HG03045 (cell line): ENCODE measurements at regions not wholly inside any gene's neighbourhood (a gene's known extent, or its start where the extent isn't known, plus 50 kb on each side); places are given as distances from the start of the nearest gene placed in this dataset.
A peak's percentile ranks its signal among the peaks of the same experiment; 100 is the strongest.

Experiments used
- ATAC-seq: cut with Tn5 transposase; IDR thresholded peaks from one replicate; pipeline ENCODE4 v1.9.1; 2021; ENCODE audit warnings: mild to moderate bottlenecking, moderate library complexity; ENCODE audit not compliant: unreplicated experiment

DNA sequence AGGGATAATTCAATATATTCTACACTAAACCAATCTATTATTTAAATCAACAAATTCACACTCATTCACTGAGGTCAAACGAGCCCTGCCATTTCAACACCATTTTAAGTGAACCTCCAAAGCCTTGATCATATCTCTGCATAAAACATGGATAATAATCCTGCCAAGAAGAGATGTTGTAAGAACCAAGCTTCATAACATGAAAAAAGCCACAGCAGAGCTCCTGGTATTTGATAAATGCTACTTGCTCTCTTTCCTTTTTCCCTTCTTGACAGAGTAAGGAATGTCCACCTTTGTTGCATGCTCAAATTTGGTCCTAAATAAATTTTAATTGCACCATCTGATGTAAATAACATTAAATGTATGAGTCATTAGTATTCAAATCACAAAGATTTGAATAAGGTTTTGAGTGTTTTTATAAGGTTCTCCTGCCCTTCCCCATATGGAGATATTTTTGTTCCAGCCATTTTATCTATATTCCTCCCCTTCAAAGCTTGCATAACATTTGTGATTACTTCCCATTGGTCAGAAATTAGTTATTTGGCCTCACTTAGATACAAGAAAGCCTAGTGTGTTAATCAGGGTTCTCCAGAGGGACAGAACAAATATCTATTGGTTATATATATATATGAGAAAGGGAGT is 318.8 kb downstream of the RND3 start:
- no peak for ATAC-seq

DNA sequence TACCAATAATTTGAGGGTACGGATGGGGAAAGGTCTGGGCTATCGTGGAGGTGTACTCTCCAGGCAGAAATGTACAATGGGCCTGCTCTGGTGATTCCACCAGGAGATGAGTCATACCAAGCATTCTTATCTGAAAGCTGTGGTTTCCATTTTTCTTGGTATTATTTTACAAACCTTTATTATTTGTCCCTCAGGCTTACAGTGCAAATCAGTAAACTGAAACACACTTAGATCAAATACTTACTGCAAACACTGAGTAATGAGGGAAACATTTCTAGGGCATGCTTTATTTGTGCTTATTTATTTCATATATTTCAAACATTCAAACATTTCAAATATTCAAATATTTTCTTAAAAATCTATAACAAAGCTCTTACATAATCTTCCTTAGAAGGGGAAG is 319.8 kb downstream of the RND3 start:
- ATAC-seq: peak; percentile 79

DNA sequence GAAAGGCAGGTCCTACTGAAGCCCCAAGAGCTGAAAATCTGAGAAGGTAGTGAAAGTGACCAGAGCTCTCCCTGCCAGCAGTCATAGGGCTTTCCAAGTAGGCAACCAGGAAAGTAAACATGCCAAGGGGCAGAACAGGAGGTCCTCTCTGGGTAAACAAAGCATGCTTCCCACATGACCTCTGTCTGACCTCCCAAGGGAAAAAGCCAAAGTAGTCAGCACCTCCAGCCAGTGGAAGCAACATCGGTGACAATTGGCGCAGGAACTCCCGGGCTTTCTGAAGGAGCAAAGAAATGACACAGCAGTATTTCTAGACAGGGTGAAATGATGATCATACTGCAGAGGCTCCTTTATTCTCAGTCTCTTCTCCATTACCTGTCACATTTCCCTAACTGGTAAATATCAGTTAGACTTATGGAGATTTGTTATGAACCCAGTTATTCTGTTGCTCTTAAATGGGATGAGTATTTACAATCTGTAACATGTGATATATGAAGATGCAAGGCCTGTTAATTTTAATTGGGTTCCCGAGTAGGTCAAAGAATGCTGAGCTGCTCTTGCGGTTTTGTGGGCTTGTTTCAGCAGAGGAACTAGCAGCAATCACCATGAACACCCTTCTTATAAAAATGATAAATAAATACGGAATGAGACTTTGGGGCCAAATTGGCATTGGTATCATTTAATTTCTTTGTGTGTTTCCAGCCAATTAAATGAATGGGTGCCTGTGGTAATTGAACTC is 321.0 kb downstream of the RND3 start:
- ATAC-seq: no peak

DNA sequence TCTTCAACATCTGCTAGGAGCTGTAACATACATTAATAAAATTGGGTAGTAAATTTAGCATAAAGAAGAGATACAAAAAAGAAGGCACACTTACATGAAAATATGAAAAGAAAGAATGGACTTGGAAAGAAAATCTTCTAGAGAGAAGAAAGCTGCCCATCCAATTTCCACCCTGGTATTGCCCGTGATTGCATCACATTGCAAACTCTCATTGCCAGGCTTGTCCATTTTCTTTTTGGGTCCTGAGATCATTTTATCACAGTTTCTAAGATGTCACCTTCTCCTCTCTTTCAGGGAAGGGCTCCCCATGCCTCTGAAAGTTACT is 321.5 kb downstream of the RND3 start:
- no peak for ATAC-seq

DNA sequence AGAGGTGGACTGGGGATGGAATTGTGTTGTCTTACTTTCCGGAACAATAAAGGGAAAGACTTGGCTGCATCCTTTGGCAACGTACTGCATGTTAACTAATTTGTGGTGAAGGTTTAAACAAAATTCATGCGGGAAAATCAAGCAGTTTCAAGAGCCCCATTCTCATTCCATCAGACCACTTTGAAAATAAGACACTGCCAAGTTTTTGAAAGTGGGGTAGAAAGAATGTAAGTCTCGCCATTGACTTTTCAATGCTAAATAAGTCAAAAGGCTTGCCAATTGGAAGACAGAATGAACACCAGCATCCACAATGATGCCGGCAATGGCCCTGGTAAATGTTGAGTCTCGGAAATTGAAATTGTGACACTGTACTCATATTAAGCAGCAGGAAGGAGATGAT is 322.0 kb downstream of the RND3 start:
- no peak for ATAC-seq

DNA sequence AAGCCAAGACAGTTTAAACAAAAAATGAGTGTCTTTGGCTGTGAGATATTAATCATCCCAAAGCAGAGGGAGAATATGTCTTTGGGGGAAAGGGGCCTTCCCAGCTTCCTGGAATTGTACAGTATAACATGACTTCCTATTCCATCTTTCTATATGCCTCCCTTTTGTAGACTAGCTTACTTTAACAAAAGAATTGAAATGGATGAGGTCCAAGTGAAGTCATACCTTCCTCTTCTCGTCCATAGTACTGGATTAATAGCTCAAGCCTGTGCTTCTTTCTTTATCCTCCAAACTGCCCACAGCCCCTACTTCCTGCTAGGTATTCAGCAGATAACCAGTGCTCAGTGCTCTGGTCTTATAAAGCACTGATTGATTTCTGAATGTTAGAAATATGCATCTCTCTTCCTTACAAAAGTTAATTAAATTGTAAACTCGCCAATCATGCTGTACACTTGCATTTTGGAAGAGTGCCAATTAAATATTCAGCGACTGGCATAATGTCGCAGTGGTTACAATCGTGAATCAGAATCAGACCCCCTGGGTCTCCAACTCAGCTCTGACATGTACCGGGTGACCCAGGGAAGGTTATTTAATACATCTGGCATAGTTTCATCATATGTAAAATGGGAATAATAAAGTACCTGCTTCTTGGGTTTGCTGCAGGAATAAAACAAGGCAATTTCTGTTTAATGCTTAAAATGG is 325.1 kb downstream of the RND3 start:
- ATAC-seq: no peak

DNA sequence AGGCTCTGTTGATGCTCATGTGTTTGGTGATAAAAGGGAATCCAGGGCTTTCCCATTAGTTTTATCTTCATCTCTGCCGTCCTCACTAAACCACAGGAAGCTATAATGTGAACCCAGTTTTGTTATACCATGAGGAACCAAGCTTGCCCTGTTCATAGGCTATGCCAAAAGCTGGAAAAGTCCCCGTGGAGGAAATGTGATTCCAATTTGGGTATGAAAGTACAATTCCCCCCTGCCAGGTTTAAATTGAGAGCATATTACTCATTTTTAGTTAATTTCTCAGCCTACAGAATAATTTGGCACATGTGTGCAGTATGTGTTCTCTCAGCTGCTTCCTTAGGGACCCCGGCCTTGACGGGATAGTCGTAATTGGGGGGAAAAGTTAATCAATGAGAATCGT is 327.4 kb downstream of the RND3 start:
- ATAC-seq: no peak

DNA sequence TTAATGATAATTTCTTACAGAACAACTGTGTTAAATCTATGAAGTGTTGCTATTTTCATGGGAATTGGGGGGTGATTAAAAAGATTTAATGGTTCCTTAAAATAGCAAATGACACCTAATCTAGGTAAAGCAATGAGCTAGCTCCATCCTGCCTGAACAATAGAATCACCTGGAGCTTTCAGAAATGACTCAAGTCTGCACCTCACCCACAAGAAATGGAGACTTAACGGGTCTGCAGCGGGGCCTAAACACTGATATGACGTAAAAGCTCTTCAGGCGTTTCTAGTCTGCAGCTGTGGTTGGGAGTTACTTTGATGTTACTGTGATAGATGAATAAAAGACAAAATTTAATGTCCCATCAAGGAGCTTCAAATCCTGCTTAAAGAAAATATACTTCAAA is 328.2 kb downstream of the RND3 start:
- ATAC-seq: no peak

DNA sequence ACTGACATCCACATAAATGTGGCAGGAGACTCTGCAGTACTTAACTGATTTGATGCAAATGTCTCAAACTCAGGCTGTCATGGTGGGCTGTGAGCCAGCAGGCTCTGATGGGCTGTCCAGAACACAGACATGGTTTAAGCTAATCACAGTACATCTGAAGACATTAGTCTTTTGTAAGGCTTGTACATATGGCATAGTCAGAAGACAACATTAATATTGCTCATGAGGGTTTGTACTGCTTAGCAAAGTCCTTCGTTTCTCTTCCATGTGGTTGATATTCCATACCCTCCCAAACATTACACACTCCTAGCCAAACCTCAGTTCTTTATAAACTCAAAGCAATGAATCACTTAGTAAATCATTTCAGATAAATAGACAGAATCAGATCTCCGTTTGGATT is 330.6 kb downstream of the RND3 start:
- ATAC-seq: no peak

DNA sequence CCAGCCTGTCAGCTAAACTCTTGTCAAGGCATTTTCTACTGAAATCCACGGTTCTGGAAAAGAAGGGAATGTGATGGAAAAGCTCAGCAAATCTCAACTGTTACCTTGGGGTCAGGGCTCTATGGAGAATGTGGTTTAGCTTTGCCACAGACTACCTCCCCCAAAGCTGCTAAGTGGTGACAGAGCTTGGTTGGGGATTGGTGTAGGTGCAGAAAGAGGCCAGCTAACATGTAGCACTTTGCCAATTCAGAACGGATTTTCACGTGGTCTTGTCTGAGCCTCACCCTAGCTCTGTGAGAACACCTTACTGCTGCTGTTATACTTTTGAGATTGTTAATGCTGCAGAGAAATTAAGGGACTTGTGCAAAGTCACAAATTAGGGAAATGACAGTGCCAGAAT is 331.1 kb downstream of the RND3 start:
- ATAC-seq: no peak

DNA sequence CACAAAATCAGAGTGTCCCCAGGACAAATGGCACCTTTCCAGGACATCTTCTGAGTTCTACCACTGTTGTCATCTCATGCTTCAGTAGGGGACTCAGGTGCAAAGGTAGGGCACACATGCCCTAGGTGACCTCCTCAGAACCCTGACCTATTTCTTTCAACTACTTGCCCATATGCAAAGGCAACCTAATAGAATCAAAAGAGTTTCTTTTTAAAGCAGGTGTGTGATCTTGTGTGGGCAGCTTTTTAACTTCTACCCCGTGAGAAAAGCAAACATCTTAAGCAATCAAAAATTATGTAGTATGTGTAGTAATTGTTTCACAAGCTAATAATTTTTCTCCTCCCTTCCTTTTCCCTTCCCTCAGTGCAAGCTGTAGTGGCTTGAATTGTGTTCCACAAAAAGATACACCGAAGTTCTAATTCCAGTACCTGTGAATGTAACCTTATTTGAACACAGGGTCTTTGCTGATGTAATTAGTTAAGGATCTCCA is 333.1 kb downstream of the RND3 start:
- no peak for ATAC-seq

DNA sequence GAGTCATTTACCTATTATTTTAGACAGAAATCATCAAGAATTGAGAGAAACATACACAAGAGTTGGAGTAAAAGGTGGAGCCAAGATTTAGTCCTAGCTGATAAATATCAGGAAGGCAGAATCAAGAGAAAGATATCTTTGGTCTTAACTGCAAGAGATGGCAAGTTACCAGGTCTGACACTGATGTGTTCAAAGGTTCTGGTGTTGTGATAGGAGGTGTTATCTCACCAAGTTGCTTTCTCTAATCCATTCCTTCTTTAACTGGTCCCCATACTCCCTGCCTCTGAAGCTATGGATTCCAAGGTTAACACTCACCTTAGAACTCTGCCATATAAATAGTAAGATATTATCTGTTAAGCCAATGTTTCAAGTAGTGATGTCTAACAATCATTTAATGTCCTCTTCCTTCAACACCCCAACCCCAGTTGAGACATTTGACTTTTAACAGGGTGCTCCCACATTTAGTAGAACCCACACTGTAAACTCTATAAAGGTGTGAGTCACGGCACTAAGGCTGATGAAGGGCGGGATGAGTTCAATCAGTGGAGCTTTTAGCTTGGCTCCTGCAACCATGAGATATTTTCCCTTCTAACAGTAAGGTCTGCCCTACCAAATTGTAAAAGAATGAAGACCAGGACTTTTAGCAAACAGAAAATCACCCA is 333.7 kb downstream of the RND3 start:
- ATAC-seq: no peak

DNA sequence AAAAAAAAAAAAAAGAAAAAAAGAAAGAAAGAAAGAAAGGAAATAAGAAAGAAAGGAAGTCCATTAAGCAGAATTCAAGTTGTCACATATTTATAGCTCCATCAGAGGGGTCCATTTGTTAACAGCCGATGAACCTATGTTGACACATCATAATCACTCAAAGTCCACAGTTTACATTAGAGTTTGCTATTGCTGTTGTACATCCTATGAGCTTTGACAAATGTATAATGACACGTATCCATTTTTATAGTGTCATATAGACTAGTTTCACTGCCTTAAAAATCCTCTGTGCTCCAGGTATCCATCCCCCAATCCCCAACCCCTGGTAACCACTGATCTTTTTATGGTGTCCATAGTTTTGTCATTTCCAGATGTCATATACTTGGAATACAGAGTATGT is 335.2 kb downstream of the RND3 start:
- no peak for ATAC-seq

DNA sequence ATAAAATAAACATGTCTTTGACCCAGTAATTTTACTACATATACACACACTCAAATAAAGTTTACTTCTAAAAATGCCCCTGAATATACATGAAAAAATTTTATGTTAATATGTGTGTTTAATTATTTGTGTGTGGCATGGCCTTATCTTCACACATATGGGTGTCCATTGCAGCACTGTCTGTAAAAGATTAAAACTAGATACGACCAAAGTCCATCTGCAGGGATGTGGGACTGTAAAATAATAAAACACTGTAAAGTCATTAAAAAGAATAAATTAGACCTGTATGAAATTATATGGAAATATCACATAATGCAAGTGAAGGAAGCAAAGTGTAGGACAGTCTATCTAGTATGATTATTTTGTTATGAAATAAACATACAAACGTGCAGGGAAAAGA is 337.3 kb downstream of the RND3 start:
- no peak for ATAC-seq

DNA sequence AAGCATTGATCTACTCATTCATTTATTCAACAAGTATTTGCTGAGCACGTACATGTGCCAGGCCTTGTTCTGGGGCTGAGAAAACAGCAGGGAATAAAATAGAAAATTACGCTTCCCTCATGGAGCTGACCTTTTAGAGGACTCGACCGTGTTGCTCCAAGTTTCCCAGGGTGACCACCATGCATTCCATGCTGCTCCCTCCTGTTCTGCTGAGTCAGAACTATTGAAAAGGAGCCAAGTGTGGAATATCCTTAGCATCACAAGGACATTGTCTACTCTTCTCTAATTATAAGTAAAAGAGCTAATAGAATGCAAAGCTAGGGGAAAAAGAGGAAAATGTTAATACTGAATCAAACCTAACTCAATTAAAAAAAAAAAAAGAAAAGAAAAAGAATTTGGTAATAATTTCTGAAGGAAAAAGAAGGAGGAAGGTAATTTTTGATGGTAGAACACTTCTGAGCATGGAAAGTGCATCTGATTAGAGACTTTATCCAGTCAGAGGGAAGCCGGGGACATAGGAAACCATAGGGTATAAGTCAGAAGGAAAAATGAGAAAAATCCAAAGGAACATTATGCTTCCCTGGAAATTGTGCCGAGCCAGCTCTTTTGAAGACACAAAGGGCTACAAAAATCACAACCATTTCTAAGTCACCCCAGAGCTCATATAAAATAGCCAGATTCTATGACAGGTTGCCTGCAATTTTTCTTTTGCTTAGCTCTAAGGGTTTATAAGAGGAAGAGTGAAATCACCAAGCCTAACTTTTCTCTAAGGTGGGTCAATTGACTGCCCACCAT is 339.4 kb downstream of the RND3 start:
- no peak for ATAC-seq

DNA sequence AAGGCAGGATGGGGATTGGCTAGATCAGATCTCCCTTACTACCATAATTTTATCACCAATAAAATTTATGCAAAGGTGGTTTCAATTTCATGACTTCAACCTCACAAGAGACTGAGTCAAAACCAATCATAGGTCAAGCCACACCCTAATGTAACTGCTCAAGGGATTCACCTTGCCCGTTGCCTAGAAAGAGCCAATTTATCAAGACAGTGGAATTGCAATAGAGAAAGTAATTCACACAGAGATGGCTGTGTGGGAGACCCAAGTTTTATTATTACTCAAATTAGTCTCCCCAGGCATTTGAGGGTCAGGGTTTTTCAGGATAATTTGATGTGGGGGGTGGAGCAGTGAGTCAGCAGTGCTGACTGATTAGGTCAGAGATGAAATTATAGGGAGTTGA is 340.6 kb downstream of the RND3 start:
- no peak for ATAC-seq

DNA sequence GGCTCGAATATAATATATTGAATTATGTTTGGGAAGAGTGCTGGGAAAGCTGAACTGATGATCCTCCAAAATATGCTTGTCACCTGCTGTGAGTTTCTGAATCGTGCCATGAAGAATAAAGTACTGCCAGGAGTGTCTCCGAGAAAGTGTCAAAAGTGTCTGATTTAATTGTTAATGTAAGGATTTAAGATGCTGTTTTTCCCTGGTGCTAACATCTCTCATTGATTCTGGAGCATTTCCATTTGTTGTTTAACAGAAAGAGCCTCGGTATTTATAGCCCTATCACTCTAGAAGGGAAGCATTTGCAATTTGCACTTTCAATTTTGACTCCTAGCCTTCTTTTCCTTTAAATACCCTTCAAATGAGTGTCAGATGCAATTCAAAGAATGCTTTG is 342.2 kb downstream of the RND3 start:
- no peak for ATAC-seq

DNA sequence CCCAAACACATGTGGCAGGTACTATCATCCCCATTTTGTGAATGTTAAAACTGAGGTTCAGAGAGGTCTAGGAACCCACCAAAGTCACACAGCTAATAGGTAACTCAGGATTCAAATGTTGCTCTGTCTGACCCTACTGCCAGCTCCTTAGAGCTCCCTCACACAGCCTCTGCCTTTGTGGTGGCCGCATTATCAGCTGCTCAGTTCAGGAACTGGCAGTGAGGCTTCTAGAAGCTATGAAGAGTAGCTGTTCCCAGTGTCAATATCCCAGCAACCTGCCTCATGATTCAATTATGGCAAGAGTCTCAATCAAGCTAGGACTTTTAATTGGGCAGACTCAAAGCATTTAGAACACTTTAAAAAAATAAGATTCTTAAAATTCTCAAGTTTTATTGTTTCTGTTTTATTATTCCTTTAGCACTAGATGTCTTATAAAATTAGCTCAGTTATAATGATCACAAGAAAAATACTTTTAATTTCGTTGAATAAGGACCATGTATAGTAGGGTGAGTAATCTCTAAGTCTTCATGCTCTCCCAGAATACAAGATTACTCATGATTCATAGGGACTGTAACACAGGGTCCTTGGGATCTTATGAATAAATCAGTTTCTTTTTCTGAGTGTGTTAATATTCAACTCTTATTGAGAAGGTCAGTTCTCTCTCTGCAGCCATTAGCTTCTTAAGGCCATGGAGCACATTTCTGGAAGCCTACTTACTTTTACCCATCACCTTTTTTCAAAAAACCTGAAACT is 342.7 kb downstream of the RND3 start:
- ATAC-seq: no peak

DNA sequence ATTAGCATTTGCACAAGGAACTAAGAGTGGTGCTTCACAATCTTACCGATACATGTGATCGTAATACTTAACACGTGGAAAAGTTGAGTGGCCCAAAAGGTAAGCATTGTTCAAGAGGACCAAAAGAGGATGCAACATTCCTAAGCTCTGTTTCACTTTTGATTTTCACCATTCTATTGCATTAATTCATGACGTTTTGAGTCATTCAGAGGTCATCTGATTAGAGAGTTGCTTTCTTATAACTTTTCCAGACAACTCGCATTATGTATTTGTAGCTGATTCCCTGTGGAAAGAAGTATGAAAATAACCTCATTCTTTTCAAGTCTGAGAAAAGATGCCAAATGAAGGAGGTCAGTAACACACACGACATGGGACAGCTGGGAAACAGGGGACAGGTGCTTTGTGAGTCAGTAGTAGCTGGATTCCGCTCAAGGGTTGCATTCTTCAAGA is 344.4 kb downstream of the RND3 start:
- no peak for ATAC-seq

DNA sequence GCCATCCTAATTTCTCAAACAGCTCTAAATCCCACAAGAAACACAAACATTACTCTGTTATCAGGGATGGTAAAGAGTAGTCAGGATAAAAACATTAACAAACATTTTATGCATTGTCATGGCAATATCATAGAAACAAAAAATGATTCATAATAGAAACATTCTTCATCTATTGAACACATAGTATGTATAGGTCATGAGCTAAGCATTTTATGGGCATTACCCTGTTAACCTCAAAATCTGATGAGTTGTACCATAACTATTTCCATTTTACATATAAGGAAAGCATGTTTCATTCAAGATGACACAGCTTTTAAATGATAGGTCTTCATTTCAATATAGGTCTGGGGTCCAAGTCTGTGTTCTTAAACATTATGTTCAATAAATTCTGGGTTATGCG is 344.9 kb downstream of the RND3 start:
- ATAC-seq: no peak
